WTC11 (cell line): ENCODE measurements at regions not wholly inside any gene's neighbourhood (a gene's known extent, or its start where the extent isn't known, plus 50 kb on each side); places are given as distances from the start of the nearest gene placed in this dataset.
A peak's percentile ranks its signal among the peaks of the same experiment; 100 is the strongest.

ENCODE experiments used
- ATAC-seq: fragments of 200-7000 bp; cut with Tn5 transposase; 2 replicates; pipeline ENCODE4 v1.10.0; 2021; ENCODE audit warnings: mild to moderate bottlenecking, moderate library complexity
- CTCF ChIA-PET: fragments of 300-600 bp; sonication (Branson Sonifier 250); formaldehyde crosslinking; loops from one replicate; lab custom pipeline; 2021; ENCODE audit warnings: antibody characterized with exemption; lab: Charles Lee
- POLR2A ChIA-PET: fragments of 350-600 bp; sonication (Branson Sonifier 250); formaldehyde crosslinking; loops from one replicate; lab custom pipeline; 2021; ENCODE audit warnings: antibody characterized with exemption; lab: Charles Lee
- DNase-seq: peaks from one replicate; pipeline ENCODE4 v3.0.0; 2021; ENCODE audit warnings: low spot score
- H3K27ac Mint-ChIP-seq: 2 replicates; pipeline ENCODE4 v1.8.0; 2021; ENCODE audit warnings: mixed read lengths
- H3K27me3 Mint-ChIP-seq: 2 replicates; pipeline ENCODE4 v1.8.0; 2021; ENCODE audit warnings: low read depth, mild to moderate bottlenecking, moderate library complexity, mixed read lengths
- H3K36me3 Mint-ChIP-seq: 2 replicates; pipeline ENCODE4 v1.8.0; 2021; ENCODE audit warnings: mixed read lengths
- H3K4me1 Mint-ChIP-seq: 2 replicates; pipeline ENCODE4 v1.8.0; 2022; ENCODE audit warnings: mixed read lengths
- H3K4me3 Mint-ChIP-seq: 2 replicates; pipeline ENCODE4 v1.8.0; 2021; ENCODE audit warnings: mild to moderate bottlenecking, moderate library complexity, mixed read lengths
- H3K9me3 Mint-ChIP-seq: 2 replicates; pipeline ENCODE4 v1.8.0; 2021; ENCODE audit warnings: mixed read lengths
- CBFB ChIP-seq: sonication (generic); formaldehyde crosslinking; IDR thresholded peaks from 2 replicates; pipeline ENCODE4 v1.8.1; 2022; ENCODE audit warnings: mild to moderate bottlenecking, low read depth, missing genetic modification reagents
- ELF4 ChIP-seq: sonication (generic); formaldehyde crosslinking; IDR thresholded peaks from 2 replicates; pipeline ENCODE4 v1.8.1; 2022; ENCODE audit warnings: low read depth, mild to moderate bottlenecking, moderate library complexity, missing genetic modification reagents
- FOXJ3 ChIP-seq: sonication (generic); formaldehyde crosslinking; IDR thresholded peaks from 2 replicates; pipeline ENCODE4 v1.9.0; 2021; ENCODE audit warnings: missing genetic modification reagents, mild to moderate bottlenecking, borderline replicate concordance
- IRF2 ChIP-seq: sonication (generic); formaldehyde crosslinking; IDR thresholded peaks from 2 replicates; pipeline ENCODE4 v1.8.0; 2022; ENCODE audit warnings: low read depth, missing genetic modification reagents, borderline replicate concordance
- JAZF1 ChIP-seq: fragments of 250-450 bp; sonication (Bioruptor Pico); IDR thresholded peaks from 2 replicates; pipeline ENCODE4 v1.9.0; 2021; ENCODE audit warnings: moderate library complexity, mild to moderate bottlenecking, inconsistent platforms
- KAT7 ChIP-seq: sonication (generic); formaldehyde crosslinking; IDR thresholded peaks from 2 replicates; pipeline ENCODE4 v1.8.1; 2023; ENCODE audit warnings: missing genetic modification reagents, mild to moderate bottlenecking, borderline replicate concordance
- MXD4 ChIP-seq: fragments of 250-450 bp; sonication (Bioruptor Pico); IDR thresholded peaks from 2 replicates; pipeline ENCODE4 v1.8.0; 2021; ENCODE audit warnings: mild to moderate bottlenecking, moderate library complexity, borderline replicate concordance
- TP53 ChIP-seq: sonication (generic); formaldehyde crosslinking; IDR thresholded peaks from 2 replicates; pipeline ENCODE4 v1.8.1; 2023; ENCODE audit warnings: mild to moderate bottlenecking, missing genetic modification reagents
- ZNF138 ChIP-seq: sonication (generic); formaldehyde crosslinking; conservative IDR thresholded peaks from 2 replicates; pipeline ENCODE4 v1.8.1; 2022; ENCODE audit warnings: mild to moderate bottlenecking, moderate library complexity, missing genetic modification reagents
- ZNF317 ChIP-seq: sonication (generic); formaldehyde crosslinking; IDR thresholded peaks from 2 replicates; pipeline ENCODE4 v1.8.1; 2023; ENCODE audit warnings: low read depth, mild to moderate bottlenecking, moderate library complexity, missing genetic modification reagents, borderline replicate concordance
- ZNF423 ChIP-seq: fragments of 250-450 bp; sonication (Bioruptor Pico); IDR thresholded peaks from 2 replicates; pipeline ENCODE4 v2.1.2; 2022; ENCODE audit warnings: mild to moderate bottlenecking, moderate library complexity
- TF ChIP-seq, protein P1 (sequence below): fragments of 250-450 bp; sonication (Bioruptor Pico); IDR thresholded peaks from 2 replicates; pipeline ENCODE4 v2.1.2; 2022; ENCODE audit warnings: mild to moderate bottlenecking, moderate library complexity
- TF ChIP-seq, protein P2 (sequence below): sonication (generic); formaldehyde crosslinking; IDR thresholded peaks from 2 replicates; pipeline ENCODE4 v1.8.1; 2022; ENCODE audit warnings: low read depth, mild to moderate bottlenecking, moderate library complexity, missing genetic modification reagents, borderline replicate concordance
- TF ChIP-seq, protein P3 (sequence below): sonication (generic); formaldehyde crosslinking; IDR thresholded peaks from 2 replicates; pipeline ENCODE4 v1.8.1; 2023; ENCODE audit warnings: mild to moderate bottlenecking, moderate library complexity, missing genetic modification reagents
- TF ChIP-seq, protein P4 (sequence below): sonication (generic); formaldehyde crosslinking; IDR thresholded peaks from 2 replicates; pipeline ENCODE4 v1.8.1; 2022; ENCODE audit warnings: low read depth, missing genetic modification reagents, borderline replicate concordance
- TF ChIP-seq, protein P5 (sequence below): fragments of 250-450 bp; sonication (Bioruptor Pico); IDR thresholded peaks from 2 replicates; pipeline ENCODE4 v1.9.0; 2021; ENCODE audit warnings: mild to moderate bottlenecking
- TF ChIP-seq, protein P6 (sequence below): fragments of 200-600 bp; IDR thresholded peaks from 2 replicates; pipeline ENCODE4 v1.8.0; 2022; ENCODE audit warnings: antibody characterized with exemption
- TF ChIP-seq, protein P7 (sequence below): sonication (generic); formaldehyde crosslinking; IDR thresholded peaks from 2 replicates; pipeline ENCODE4 v1.8.1; 2022; ENCODE audit warnings: mild to moderate bottlenecking, moderate library complexity, missing genetic modification reagents
- TF ChIP-seq, protein P8 (sequence below): fragments of 250-450 bp; sonication (Bioruptor Pico); IDR thresholded peaks from 2 replicates; pipeline ENCODE4 v1.8.0; 2021; ENCODE audit warnings: mild to moderate bottlenecking

DNA sequence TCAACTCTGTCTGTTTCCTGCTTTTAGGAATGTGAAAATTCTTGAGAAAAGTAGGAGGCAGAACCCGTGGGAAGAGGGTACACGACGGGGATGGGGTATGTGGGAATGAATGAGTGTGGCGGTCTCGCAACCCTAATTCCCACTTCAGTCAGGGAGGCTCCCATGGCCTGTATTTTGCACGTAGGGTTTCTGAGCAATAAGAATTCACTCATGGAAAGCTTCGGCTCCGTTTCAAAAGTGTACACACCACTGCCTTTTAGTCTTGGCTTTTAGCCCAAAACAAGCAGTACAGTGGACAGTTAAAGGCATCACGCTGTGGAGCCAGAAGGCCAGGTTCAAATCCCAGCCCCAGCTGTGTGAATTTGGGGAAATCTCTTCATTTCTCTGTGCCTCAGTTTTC, 116.7 kb downstream of the MN1 start (continued):
- TF ChIP-seq, protein P1, sequence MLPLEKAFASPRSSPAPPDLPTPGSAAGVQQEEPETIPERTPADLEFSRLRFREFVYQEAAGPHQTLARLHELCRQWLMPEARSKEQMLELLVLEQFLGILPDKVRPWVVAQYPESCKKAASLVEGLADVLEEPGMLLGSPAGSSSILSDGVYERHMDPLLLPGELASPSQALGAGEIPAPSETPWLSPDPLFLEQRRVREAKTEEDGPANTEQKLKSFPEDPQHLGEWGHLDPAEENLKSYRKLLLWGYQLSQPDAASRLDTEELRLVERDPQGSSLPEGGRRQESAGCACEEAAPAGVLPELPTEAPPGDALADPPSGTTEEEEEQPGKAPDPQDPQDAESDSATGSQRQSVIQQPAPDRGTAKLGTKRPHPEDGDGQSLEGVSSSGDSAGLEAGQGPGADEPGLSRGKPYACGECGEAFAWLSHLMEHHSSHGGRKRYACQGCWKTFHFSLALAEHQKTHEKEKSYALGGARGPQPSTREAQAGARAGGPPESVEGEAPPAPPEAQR (CRISPR knock-in tag) = no peak

DNA sequence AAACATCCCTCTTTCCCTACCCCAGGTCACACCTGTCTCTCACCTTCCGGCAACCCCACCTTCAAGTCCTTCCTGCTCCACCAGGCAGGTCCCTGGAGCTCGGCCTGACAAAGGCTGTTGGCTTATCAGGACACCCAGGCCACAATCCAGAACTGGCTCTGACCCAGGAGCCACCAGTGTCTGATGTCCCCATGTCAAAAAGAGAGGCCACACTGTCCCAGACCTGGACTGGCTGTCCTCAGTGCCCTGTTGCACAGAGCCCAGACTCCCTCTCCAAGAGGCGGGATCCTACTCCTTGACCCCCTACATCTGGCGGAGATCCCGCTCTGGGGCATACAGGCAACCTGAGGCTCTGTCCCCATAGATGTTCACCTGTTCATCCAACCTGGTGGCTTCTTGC, 116.0 kb downstream of the MN1 start:
- peak overlapping the region; percentile 3; the same call in 1 of the 2 replicates for H3K27ac Mint-ChIP-seq
- H3K4me3 Mint-ChIP-seq = no peak overlapping the region
- 0 out of 2 replicates have a peak, but pooled peaks cover 5% of the 10 kb centered on the region for H3K9me3 Mint-ChIP-seq
- no peak for TF ChIP-seq CBFB (CRISPR knock-in tag)
- no peak for TF ChIP-seq ZNF138 (CRISPR knock-in tag)
- TF ChIP-seq TP53 (CRISPR knock-in tag) = no peak
- TF ChIP-seq JAZF1 = no peak
- no peak for TF ChIP-seq ZNF317 (CRISPR knock-in tag)
- TF ChIP-seq, protein P2, sequence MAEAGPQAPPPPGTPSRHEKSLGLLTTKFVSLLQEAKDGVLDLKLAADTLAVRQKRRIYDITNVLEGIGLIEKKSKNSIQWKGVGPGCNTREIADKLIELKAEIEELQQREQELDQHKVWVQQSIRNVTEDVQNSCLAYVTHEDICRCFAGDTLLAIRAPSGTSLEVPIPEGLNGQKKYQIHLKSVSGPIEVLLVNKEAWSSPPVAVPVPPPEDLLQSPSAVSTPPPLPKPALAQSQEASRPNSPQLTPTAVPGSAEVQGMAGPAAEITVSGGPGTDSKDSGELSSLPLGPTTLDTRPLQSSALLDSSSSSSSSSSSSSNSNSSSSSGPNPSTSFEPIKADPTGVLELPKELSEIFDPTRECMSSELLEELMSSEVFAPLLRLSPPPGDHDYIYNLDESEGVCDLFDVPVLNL = no peak
- TF ChIP-seq, protein P3, sequence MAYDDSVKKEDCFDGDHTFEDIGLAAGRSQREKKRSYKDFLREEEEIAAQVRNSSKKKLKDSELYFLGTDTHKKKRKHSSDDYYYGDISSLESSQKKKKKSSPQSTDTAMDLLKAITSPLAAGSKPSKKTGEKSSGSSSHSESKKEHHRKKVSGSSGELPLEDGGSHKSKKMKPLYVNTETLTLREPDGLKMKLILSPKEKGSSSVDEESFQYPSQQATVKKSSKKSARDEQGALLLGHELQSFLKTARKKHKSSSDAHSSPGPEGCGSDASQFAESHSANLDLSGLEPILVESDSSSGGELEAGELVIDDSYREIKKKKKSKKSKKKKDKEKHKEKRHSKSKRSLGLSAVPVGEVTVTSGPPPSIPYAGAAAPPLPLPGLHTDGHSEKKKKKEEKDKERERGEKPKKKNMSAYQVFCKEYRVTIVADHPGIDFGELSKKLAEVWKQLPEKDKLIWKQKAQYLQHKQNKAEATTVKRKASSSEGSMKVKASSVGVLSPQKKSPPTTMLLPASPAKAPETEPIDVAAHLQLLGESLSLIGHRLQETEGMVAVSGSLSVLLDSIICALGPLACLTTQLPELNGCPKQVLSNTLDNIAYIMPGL = no peak
- no peak for TF ChIP-seq ZNF423 (CRISPR knock-in tag)
- no peak for TF ChIP-seq IRF2 (CRISPR knock-in tag)
- no peak for TF ChIP-seq MXD4
- TF ChIP-seq, protein P4, sequence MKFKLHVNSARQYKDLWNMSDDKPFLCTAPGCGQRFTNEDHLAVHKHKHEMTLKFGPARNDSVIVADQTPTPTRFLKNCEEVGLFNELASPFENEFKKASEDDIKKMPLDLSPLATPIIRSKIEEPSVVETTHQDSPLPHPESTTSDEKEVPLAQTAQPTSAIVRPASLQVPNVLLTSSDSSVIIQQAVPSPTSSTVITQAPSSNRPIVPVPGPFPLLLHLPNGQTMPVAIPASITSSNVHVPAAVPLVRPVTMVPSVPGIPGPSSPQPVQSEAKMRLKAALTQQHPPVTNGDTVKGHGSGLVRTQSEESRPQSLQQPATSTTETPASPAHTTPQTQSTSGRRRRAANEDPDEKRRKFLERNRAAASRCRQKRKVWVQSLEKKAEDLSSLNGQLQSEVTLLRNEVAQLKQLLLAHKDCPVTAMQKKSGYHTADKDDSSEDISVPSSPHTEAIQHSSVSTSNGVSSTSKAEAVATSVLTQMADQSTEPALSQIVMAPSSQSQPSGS = no peak
- TF ChIP-seq, protein P5, sequence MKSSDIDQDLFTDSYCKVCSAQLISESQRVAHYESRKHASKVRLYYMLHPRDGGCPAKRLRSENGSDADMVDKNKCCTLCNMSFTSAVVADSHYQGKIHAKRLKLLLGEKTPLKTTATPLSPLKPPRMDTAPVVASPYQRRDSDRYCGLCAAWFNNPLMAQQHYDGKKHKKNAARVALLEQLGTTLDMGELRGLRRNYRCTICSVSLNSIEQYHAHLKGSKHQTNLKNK (CRISPR knock-in tag) = no peak
- TF ChIP-seq, protein P6, sequence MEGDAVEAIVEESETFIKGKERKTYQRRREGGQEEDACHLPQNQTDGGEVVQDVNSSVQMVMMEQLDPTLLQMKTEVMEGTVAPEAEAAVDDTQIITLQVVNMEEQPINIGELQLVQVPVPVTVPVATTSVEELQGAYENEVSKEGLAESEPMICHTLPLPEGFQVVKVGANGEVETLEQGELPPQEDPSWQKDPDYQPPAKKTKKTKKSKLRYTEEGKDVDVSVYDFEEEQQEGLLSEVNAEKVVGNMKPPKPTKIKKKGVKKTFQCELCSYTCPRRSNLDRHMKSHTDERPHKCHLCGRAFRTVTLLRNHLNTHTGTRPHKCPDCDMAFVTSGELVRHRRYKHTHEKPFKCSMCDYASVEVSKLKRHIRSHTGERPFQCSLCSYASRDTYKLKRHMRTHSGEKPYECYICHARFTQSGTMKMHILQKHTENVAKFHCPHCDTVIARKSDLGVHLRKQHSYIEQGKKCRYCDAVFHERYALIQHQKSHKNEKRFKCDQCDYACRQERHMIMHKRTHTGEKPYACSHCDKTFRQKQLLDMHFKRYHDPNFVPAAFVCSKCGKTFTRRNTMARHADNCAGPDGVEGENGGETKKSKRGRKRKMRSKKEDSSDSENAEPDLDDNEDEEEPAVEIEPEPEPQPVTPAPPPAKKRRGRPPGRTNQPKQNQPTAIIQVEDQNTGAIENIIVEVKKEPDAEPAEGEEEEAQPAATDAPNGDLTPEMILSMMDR = no peak
- TF ChIP-seq KAT7 = no peak
- TF ChIP-seq FOXJ3 (CRISPR knock-in tag) = no peak
- TF ChIP-seq, protein P7, sequence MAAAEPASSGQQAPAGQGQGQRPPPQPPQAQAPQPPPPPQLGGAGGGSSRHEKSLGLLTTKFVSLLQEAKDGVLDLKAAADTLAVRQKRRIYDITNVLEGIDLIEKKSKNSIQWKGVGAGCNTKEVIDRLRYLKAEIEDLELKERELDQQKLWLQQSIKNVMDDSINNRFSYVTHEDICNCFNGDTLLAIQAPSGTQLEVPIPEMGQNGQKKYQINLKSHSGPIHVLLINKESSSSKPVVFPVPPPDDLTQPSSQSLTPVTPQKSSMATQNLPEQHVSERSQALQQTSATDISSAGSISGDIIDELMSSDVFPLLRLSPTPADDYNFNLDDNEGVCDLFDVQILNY (CRISPR knock-in tag) = no peak
- TF ChIP-seq, protein P8, sequence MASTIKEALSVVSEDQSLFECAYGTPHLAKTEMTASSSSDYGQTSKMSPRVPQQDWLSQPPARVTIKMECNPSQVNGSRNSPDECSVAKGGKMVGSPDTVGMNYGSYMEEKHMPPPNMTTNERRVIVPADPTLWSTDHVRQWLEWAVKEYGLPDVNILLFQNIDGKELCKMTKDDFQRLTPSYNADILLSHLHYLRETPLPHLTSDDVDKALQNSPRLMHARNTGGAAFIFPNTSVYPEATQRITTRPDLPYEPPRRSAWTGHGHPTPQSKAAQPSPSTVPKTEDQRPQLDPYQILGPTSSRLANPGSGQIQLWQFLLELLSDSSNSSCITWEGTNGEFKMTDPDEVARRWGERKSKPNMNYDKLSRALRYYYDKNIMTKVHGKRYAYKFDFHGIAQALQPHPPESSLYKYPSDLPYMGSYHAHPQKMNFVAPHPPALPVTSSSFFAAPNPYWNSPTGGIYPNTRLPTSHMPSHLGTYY (CRISPR knock-in tag) = no peak
- no peak for TF ChIP-seq ELF4 (CRISPR knock-in tag)
- TF ChIP-seq, all 79 proteins: peak for 0
- CTCF ChIA-PET = no interaction called here
- peaks cover 27% of the 10 kb centered on the region for H3K4me1 Mint-ChIP-seq
- peaks cover 30% of the 10 kb centered on the region for H3K36me3 Mint-ChIP-seq
- POLR2A ChIA-PET = no interaction called here
- ATAC-seq = no peak
- DNase-seq = no peak
- no peaks in the 10 kb centered on the region for H3K27me3 Mint-ChIP-seq
